ENCODE measurements at regions not wholly inside any gene's neighbourhood (a gene's known extent, or its start where the extent isn't known, plus 50 kb on each side); places are given as distances from the start of the nearest gene placed in this dataset.

- H2AFZ ChIP-seq (ENCODE audit: low read length): no peak overlapping the region
- TF ChIP-seq CTCF (conservative IDR thresholded peaks at IDR 0.05; ENCODE audit: low read length): peak; percentile 63
- no peak for TF ChIP-seq EZH2phosphoT487 (IDR thresholded peaks at IDR 0.05; ENCODE audit: borderline replicate concordance)
- no peaks in the 10 kb centered on the region for H3K4me1 ChIP-seq (ENCODE audit: insufficient read depth, low read length, poor library complexity, severe bottlenecking)
- no peaks in the 10 kb centered on the region for H3K27me3 ChIP-seq (ENCODE audit: insufficient read depth, low read length, poor library complexity, severe bottlenecking)
- no peaks in the 10 kb centered on the region for H3K36me3 ChIP-seq (ENCODE audit: insufficient read depth, low read length)
- no peaks in the 10 kb centered on the region for H3K9me2 ChIP-seq (replicated peaks; ENCODE audit: low read depth, low read length)
- no peaks in the 10 kb centered on the region for H3K9me3 ChIP-seq (ENCODE audit: insufficient read depth, low read depth, low read length)
- H4K20me1 ChIP-seq (ENCODE audit: insufficient read depth, low read length, poor library complexity, severe bottlenecking): no peaks in the 10 kb centered on the region
- H3F3A ChIP-seq (ENCODE audit: low read depth): no peaks in the 10 kb centered on the region
- H3K79me2 ChIP-seq (ENCODE audit: insufficient read depth, low read length): no peaks in the 10 kb centered on the region
- no peak overlapping the region for H3K4me2 ChIP-seq (ENCODE audit: low read depth, low read length, poor library complexity, severe bottlenecking)
- no peak overlapping the region for H3K4me3 ChIP-seq (ENCODE audit: low read length, poor library complexity, severe bottlenecking)
- H3K9ac ChIP-seq (ENCODE audit: low read depth, low read length, poor library complexity, severe bottlenecking): no peak overlapping the region
These were observed 73.5 kb upstream of the PCDH17 start for GRCh38 chr13:57558051-57558467.

GRCh38 chr13:57568865-57569264 is 62.7 kb upstream of the PCDH17 start:
- no peaks in the 10 kb centered on the region for H3K9me2 ChIP-seq (replicated peaks; ENCODE audit: low read depth, low read length)
- H4K20me1 ChIP-seq (ENCODE audit: insufficient read depth, low read length, poor library complexity, severe bottlenecking): no peaks in the 10 kb centered on the region
- H3F3A ChIP-seq (ENCODE audit: low read depth): peaks cover 8% of the 10 kb centered on the region; the same call in 1 of the 2 replicates

GRCh38 chr13:57569986-57570385 is 61.6 kb upstream of the PCDH17 start:
- Histone ChIP-seq H3K9me2 (replicated peaks; ENCODE audit: low read depth, low read length) (no peaks in the 10 kb centered on the region), H3K9me3 (ENCODE audit: insufficient read depth, low read depth, low read length) (no peaks in the 10 kb centered on the region), H3K4me1 (ENCODE audit: insufficient read depth, low read length, poor library complexity, severe bottlenecking) (peaks cover 19% of the 10 kb centered on the region), H2AFZ (ENCODE audit: low read length) (no peak overlapping the region), H3K36me3 (ENCODE audit: insufficient read depth, low read length) (no peaks in the 10 kb centered on the region), H3F3A (ENCODE audit: low read depth) (peaks cover 8% of the 10 kb centered on the region; the same call in 1 of the 2 replicates), H3K4me2 (ENCODE audit: low read depth, low read length, poor library complexity, severe bottlenecking) (peak overlapping the region; percentile 69), H3K79me2 (ENCODE audit: insufficient read depth, low read length) (no peaks in the 10 kb centered on the region), H3K9ac (ENCODE audit: low read depth, low read length, poor library complexity, severe bottlenecking) (no peak overlapping the region), H3K27me3 (ENCODE audit: insufficient read depth, low read length, poor library complexity, severe bottlenecking) (no peaks in the 10 kb centered on the region), H3K4me3 (ENCODE audit: low read length, poor library complexity, severe bottlenecking) (peak overlapping the region; percentile 45), H4K20me1 (ENCODE audit: insufficient read depth, low read length, poor library complexity, severe bottlenecking) (no peaks in the 10 kb centered on the region)
- TF ChIP-seq CTCF (conservative IDR thresholded peaks at IDR 0.05; ENCODE audit: low read length) (no peak), EZH2phosphoT487 (IDR thresholded peaks at IDR 0.05; ENCODE audit: borderline replicate concordance) (no peak)

More at GRCh38 chr13:57568865-57569264, 62.7 kb upstream of the PCDH17 start:
- no peak overlapping the region for H3K4me3 ChIP-seq (ENCODE audit: low read length, poor library complexity, severe bottlenecking)
- no peaks in the 10 kb centered on the region for H3K79me2 ChIP-seq (ENCODE audit: insufficient read depth, low read length)
- H2AFZ ChIP-seq (ENCODE audit: low read length): no peak overlapping the region
- no peak overlapping the region for H3K9ac ChIP-seq (ENCODE audit: low read depth, low read length, poor library complexity, severe bottlenecking)
- no peaks in the 10 kb centered on the region for H3K36me3 ChIP-seq (ENCODE audit: insufficient read depth, low read length)
- no peaks in the 10 kb centered on the region for H3K27me3 ChIP-seq (ENCODE audit: insufficient read depth, low read length, poor library complexity, severe bottlenecking)
- no peaks in the 10 kb centered on the region for H3K9me3 ChIP-seq (ENCODE audit: insufficient read depth, low read depth, low read length)
- H3K4me2 ChIP-seq (ENCODE audit: low read depth, low read length, poor library complexity, severe bottlenecking): no peak overlapping the region
- no peak for TF ChIP-seq EZH2phosphoT487 (IDR thresholded peaks at IDR 0.05; ENCODE audit: borderline replicate concordance)
- no peak for TF ChIP-seq CTCF (conservative IDR thresholded peaks at IDR 0.05; ENCODE audit: low read length)
- H3K4me1 ChIP-seq (ENCODE audit: insufficient read depth, low read length, poor library complexity, severe bottlenecking): peaks cover 19% of the 10 kb centered on the region

Measured in Loucy (cell line).